Lung (tissue), 11 donors: ENCODE measurements at regions not wholly inside any gene's neighbourhood (a gene's known extent, or its start where the extent isn't known, plus 50 kb on each side); places are given as distances from the start of the nearest gene placed in this dataset.

Experiments used
- ATAC-seq: fragments of 200-7000 bp; cut with Tn5 transposase; one replicate; pipeline ENCODE4 v1.9.1; 2020; ENCODE audit warnings: moderate number of reproducible peaks; ENCODE audit not compliant: insufficient read depth, low FRiP score
- DNase-seq, 3 donors: peaks; one replicate each; pipeline ENCODE4 v3.0.0-alpha.2; 2013 to 2017
- H3K27ac ChIP-seq, 2 donors: one replicate each; pipeline ENCODE4 v1.5.1; 2013; ENCODE audit warnings: mild to moderate bottlenecking in 2 of 2, moderate library complexity in 2 of 2, control low read depth in 1 of 2, inconsistent platforms in 1 of 2, low read depth in 1 of 2, low read length in 1 of 2
- H3K27me3 ChIP-seq, 3 donors: one replicate each; pipeline ENCODE4 v1.5.1; 2013; ENCODE audit warnings: low read length in 2 of 3; ENCODE audit not compliant: control insufficient read depth in 3 of 3, insufficient read depth in 3 of 3
- H3K36me3 ChIP-seq, 4 donors: one replicate each; pipeline ENCODE4 v1.5.1; 2013; ENCODE audit warnings: low read length in 4 of 4, mild to moderate bottlenecking in 1 of 4, moderate library complexity in 1 of 4; ENCODE audit not compliant: control insufficient read depth in 4 of 4, insufficient read depth in 4 of 4
- H3K4me1 ChIP-seq, 5 donors: one replicate each; pipeline ENCODE4 v1.5.1; 2013; ENCODE audit warnings: low read length in 5 of 5, mild to moderate bottlenecking in 2 of 5, moderate library complexity in 1 of 5; ENCODE audit not compliant: control insufficient read depth in 5 of 5, insufficient read depth in 5 of 5
- H3K4me3 ChIP-seq: one replicate; pipeline ENCODE4 v1.5.1; 2013; ENCODE audit warnings: mild to moderate bottlenecking, control low read depth, moderate library complexity
- H3K9ac ChIP-seq, 2 donors: one replicate each; pipeline ENCODE4 v1.5.1; 2013; ENCODE audit warnings: low read length in 2 of 2, control low read depth in 1 of 2; ENCODE audit not compliant: insufficient read depth in 1 of 2
- H3K9me3 ChIP-seq, 4 donors: one replicate each; pipeline ENCODE4 v1.5.1; 2013; ENCODE audit warnings: low read length in 3 of 4, mild to moderate bottlenecking in 1 of 4, moderate library complexity in 1 of 4; ENCODE audit not compliant: control insufficient read depth in 4 of 4, insufficient read depth in 3 of 4
- WGBS, 2 donors: extraction: QIAGEN DNeasy Blood & Tissue Kit; methylation state at CpG; one replicate each; pipeline ENCODE4 v1.1.7; 2013; 5-methylcytosine and 5-hydroxymethylcytosine counted together
- TF ChIP-seq, protein P1 (sequence below): IDR thresholded peaks from 2 replicates; pipeline ENCODE4 v1.5.1; 2012; ENCODE audit warnings: mild to moderate bottlenecking; ENCODE audit errors: control extremely low read depth, extremely low read depth
- donor health status: control.
- donor health status: control.
- donor health status: Bipolar disorder and iron deficiency.
- donor health status: healthy.
- donor health status: DM: yes; HTN: yes; CAD: no.

DNA sequence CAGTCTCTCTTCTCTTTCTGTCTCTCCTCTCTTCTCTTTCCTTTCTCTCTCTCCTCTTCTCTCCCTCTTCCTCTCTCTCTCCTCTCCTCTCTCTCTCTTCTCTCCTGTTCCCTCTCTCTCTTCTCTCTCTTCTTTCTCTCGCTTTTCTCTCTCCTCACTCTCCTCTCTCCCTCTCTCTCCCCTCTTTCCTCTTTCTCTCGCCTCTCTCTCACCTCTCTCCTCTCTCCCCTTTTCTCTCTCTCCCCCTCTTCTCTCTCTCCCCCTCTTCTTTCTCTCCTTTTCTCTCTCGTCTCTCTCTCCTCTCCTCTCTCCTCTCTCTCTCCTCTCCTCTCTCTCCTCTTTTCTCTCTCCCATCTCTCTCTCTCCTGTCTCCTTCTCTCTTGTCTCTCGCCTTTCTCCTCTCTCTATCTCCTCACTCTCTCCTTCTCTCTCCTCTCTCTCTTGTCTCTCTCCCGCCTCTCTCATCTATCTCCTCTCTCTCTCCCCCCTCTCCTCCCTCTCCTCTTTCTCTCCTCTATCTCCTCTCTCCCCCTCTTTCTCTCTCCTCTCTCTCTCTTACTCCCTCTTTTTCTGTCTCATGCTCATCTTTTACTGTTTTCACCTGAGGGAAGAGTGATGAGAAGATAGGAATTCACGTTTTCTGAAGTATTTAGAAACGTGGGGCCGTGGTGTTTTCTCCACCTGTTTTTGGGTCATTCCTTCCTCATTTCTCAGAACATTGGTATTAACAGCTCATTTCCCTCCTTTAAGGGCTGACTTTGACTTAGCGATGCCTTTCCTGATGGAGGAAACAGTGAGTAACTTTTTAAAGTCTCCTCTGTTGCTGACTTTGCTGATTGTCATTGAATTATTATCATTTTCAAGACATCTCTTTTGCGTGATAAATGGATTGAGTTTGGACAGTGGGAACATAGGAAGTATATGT is 80.6 kb upstream of the CD99 start:
- no peak overlapping the region for H3K27ac ChIP-seq
- H3K36me3 ChIP-seq = peaks cover 0 to 3% (median under 1%) of the 10 kb centered on the region in 4 donors
- DNase-seq = no peak
- peaks cover 0 to 4% (median 0%) of the 10 kb centered on the region in 5 donors for H3K4me1 ChIP-seq
- peaks cover 0 to 7% (median 2%) of the 10 kb centered on the region in 3 donors for H3K27me3 ChIP-seq
- TF ChIP-seq, protein P1, sequence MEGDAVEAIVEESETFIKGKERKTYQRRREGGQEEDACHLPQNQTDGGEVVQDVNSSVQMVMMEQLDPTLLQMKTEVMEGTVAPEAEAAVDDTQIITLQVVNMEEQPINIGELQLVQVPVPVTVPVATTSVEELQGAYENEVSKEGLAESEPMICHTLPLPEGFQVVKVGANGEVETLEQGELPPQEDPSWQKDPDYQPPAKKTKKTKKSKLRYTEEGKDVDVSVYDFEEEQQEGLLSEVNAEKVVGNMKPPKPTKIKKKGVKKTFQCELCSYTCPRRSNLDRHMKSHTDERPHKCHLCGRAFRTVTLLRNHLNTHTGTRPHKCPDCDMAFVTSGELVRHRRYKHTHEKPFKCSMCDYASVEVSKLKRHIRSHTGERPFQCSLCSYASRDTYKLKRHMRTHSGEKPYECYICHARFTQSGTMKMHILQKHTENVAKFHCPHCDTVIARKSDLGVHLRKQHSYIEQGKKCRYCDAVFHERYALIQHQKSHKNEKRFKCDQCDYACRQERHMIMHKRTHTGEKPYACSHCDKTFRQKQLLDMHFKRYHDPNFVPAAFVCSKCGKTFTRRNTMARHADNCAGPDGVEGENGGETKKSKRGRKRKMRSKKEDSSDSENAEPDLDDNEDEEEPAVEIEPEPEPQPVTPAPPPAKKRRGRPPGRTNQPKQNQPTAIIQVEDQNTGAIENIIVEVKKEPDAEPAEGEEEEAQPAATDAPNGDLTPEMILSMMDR = no peak
- ATAC-seq = no peak
- H3K9ac ChIP-seq = no peak overlapping the region
- WGBS, 2 donors = 14 to 42% methylated on average over 10 of the region's 10 CpGs
- H3K9me3 ChIP-seq = no peaks in the 10 kb centered on the region
- no peak overlapping the region for H3K4me3 ChIP-seq

DNA sequence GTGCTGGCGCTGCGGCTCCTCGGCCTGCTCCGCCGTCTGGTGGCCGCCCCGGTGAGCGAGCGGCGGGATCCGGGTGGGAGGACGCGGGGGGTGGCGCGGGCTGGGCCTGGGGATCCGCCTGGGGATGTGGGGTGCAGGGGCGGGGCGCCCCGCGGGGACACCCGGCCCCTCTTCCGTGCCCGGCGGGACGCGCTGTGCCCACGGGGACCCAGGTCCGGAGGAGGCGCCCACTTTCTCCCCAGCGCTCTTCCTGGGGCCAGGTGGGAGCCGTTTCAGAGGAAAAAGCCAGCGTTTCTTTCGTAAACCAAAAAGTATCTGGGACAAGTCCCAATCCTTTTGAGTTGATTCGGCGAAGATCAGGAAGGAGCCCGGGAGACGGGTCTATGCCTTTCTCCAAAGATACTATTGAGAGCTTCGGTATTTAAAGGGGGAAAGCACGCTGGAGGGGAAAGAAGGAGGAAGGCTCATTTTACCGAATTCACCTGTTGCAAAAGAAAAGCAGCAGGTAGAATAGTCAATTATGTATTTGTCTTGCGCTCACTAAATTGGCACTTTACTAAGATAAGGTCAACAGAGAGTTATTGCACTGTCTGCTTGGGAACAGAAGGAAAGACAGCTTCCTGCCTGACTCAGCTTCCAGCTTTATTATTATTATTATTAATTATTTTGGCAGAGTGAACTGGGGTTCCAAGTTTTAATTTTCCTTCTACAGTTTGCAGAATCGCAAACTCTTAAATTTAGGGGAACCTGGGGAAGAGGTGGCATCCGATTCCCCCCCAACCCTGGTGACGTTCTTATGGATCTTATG is 81.5 kb upstream of the CD99 start:
- Histone ChIP-seq H3K9me3 (no peaks in the 10 kb centered on the region), H3K4me1 (peaks cover 0 to 4% (median 0%) of the 10 kb centered on the region in 5 donors), H3K4me3 (peak overlapping the region; percentile 63), H3K36me3 (peaks cover 0 to 2% (median under 1%) of the 10 kb centered on the region in 4 donors), H3K27ac (peak overlapping the region; percentile 64 to 73), H3K9ac (peak overlapping the region in 1 of 2 donors; percentile 42), H3K27me3 (peaks cover 0 to 7% (median 2%) of the 10 kb centered on the region in 3 donors)
- DNase-seq = peak in 2 of 3 donors; percentile 22 to 56
- TF ChIP-seq, protein P1 = no peak
- peak; percentile 23 for ATAC-seq
- 0 to 1% methylated on average over 37 to 44 of the region's 44 CpGs for WGBS, 2 donors

DNA sequence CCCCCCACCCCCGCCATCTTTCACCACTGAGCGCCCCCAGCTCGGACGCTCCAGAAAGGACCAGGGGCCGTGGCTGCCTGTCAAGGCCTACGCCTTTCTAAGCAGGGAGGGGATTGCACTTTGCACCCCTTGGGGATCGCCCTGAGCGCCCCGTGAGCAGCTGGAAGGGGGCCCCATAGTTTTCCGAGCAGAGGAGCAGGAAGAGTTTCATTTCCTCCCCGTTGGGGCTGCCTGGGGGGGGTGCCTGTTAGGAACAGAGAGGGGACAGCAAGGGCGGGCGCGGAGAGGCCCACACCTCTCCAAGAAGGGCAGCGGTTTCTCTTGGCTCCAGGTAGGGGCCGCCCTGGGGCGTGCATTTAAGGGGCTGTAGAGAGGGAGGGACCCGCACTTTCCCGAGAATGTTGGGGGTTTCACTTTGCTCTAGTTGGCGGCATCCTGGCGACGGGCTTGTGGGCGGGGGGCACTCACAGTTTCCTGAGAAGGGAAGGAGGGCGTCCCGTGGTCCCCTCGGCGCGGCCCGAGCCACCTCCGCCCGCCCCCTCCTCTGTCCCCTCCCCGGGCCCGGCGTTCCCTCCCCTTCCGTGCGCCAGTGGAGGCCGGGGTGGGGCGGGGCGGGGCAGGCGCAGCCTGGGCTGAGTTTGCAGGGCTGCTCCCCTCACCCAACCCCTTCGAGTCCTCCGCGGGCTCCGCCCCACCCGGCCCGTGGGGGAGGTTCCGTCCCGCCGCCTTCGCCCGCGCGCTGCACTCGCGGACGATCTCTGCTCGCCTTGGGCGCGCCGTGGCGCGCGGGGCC is 82.3 kb upstream of the CD99 start:
- Histone ChIP-seq H3K4me3 (peak overlapping the region; percentile 63), H3K36me3 (peaks cover 0 to 2% (median under 1%) of the 10 kb centered on the region in 4 donors), H3K4me1 (peaks cover 0 to 4% (median 0%) of the 10 kb centered on the region in 5 donors), H3K9me3 (no peaks in the 10 kb centered on the region), H3K27me3 (peaks cover 0 to 7% (median 2%) of the 10 kb centered on the region in 3 donors), H3K27ac (peak overlapping the region; percentile 73 to 85), H3K9ac (no peak overlapping the region)
- TF ChIP-seq, protein P1 = no peak
- DNase-seq (peak; percentile 85 to 89 (median 87)), ATAC-seq (peak; percentile 99)
- WGBS, 2 donors = 0 to 1% methylated on average over 43 to 63 of the region's 63 CpGs
